ENCODE measurements at regions not wholly inside any gene's neighbourhood (a gene's known extent, or its start where the extent isn't known, plus 50 kb on each side); places are given as distances from the start of the nearest gene placed in this dataset.

DNA sequence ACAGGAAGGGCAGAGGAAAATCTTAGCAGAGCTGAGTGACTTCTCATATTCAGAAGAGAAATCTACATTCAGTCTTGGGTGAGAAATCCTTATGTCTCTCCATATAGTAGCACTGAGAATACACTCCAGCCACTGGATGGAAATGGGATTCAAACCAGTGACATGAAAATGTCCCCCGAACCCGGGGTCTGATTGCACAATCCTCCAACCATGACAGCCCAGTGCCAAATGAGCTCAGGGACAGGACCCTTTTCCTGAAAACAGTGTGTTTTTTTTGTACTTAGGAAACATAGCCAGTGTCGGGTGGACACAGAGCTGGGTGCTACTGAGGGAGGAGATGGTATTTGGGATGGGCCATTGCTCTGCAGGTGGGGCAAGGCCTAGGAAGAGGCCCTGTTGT lies 185.6 kb downstream of the CXCL12 start:
- ATAC-seq: no peak
- Histone ChIP-seq H3K4me1 (ENCODE audit: control insufficient read depth in 1 of 2, insufficient read depth in 2 of 2, low read length in 2 of 2) (no peaks in the 10 kb centered on the region; a peak in 1 of 4 replicates), H3K9ac (ENCODE audit: low read length) (no peak overlapping the region), H3K9me2 (ENCODE audit: insufficient read depth) (no peaks in the 10 kb centered on the region), H3K79me2 (ENCODE audit: insufficient read depth, low read length) (no peaks in the 10 kb centered on the region), H3K36me3 (ENCODE audit: control insufficient read depth in 1 of 2, insufficient read depth in 2 of 2, low read length in 2 of 2) (no peaks in the 10 kb centered on the region), H3K9me3 (ENCODE audit: control insufficient read depth in 1 of 2, insufficient read depth in 1 of 2, low read depth in 1 of 2, low read length in 2 of 2) (no peaks in the 10 kb centered on the region), H3K4me2 (ENCODE audit: low read length) (no peak overlapping the region), H3K27ac (ENCODE audit: low read depth, low read length) (no peak overlapping the region), H2AFZ (ENCODE audit: low read depth, low read length, poor library complexity, severe bottlenecking) (no peak overlapping the region), H3K4me3 (replicated peaks in 1 of 2; ENCODE audit: low read depth in 1 of 2, low read length in 2 of 2) (no peak overlapping the region), H4K20me1 (ENCODE audit: insufficient read depth) (no peaks in the 10 kb centered on the region), H3K27me3 (ENCODE audit: insufficient read depth, low read length) (0 out of 2 replicates have a peak, but pooled peaks cover 7% of the 10 kb centered on the region)
- BruUV-seq (replicated peaks): no TSS peak
- TF ChIP-seq, protein P1, sequence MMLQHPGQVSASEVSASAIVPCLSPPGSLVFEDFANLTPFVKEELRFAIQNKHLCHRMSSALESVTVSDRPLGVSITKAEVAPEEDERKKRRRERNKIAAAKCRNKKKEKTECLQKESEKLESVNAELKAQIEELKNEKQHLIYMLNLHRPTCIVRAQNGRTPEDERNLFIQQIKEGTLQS (IDR thresholded peaks at IDR 0.05): no peak
- no peak for TF ChIP-seq SIN3A (IDR thresholded peaks at IDR 0.05; ENCODE audit: low read depth)
- TF ChIP-seq EZH2phosphoT487 (IDR thresholded peaks at IDR 0.05; ENCODE audit: borderline replicate concordance): no peak
- TF ChIP-seq, protein P2, sequence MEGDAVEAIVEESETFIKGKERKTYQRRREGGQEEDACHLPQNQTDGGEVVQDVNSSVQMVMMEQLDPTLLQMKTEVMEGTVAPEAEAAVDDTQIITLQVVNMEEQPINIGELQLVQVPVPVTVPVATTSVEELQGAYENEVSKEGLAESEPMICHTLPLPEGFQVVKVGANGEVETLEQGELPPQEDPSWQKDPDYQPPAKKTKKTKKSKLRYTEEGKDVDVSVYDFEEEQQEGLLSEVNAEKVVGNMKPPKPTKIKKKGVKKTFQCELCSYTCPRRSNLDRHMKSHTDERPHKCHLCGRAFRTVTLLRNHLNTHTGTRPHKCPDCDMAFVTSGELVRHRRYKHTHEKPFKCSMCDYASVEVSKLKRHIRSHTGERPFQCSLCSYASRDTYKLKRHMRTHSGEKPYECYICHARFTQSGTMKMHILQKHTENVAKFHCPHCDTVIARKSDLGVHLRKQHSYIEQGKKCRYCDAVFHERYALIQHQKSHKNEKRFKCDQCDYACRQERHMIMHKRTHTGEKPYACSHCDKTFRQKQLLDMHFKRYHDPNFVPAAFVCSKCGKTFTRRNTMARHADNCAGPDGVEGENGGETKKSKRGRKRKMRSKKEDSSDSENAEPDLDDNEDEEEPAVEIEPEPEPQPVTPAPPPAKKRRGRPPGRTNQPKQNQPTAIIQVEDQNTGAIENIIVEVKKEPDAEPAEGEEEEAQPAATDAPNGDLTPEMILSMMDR (IDR thresholded peaks at IDR 0.05 in 2 of 3, conservative IDR thresholded peaks at IDR 0.05 in 1 of 3; ENCODE audit: borderline replicate concordance in 1 of 3, insufficient read depth in 1 of 3, low read depth in 2 of 3, low read length in 2 of 3): no peak
- TF ChIP-seq, protein P3, sequence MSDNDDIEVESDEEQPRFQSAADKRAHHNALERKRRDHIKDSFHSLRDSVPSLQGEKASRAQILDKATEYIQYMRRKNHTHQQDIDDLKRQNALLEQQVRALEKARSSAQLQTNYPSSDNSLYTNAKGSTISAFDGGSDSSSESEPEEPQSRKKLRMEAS (IDR thresholded peaks at IDR 0.05): no peak
- TF ChIP-seq ELF1 (IDR thresholded peaks at IDR 0.05; ENCODE audit: borderline replicate concordance, low read depth): no peak
- no peak for TF ChIP-seq JUND (IDR thresholded peaks at IDR 0.05)
- no peak for TF ChIP-seq CBX3 (IDR thresholded peaks at IDR 0.05; ENCODE audit: low read depth)
- no peak for TF ChIP-seq ZFX (IDR thresholded peaks at IDR 0.05)
- no peak for TF ChIP-seq ZNF274 (IDR thresholded peaks at IDR 0.05; ENCODE audit: low read depth, low read length)
- TF ChIP-seq RAD21 (IDR thresholded peaks at IDR 0.05; ENCODE audit: low read depth): no peak
- no peak for TF ChIP-seq POLR2AphosphoS5 (IDR thresholded peaks at IDR 0.05; ENCODE audit: low read depth, low read length)
- TF ChIP-seq TCF7L2 (IDR thresholded peaks at IDR 0.05; ENCODE audit: borderline replicate concordance, extremely low read depth, insufficient read depth, insufficient read length): no peak
- TF ChIP-seq POLR2A (IDR thresholded peaks at IDR 0.05; ENCODE audit: borderline replicate concordance, extremely low read depth, insufficient read depth, insufficient read length): no peak
- no peak for TF ChIP-seq FOSL1 (IDR thresholded peaks at IDR 0.05; ENCODE audit: low read depth)
- TF ChIP-seq EZH2 (IDR thresholded peaks at IDR 0.05): no peak
- TF ChIP-seq, protein P4, sequence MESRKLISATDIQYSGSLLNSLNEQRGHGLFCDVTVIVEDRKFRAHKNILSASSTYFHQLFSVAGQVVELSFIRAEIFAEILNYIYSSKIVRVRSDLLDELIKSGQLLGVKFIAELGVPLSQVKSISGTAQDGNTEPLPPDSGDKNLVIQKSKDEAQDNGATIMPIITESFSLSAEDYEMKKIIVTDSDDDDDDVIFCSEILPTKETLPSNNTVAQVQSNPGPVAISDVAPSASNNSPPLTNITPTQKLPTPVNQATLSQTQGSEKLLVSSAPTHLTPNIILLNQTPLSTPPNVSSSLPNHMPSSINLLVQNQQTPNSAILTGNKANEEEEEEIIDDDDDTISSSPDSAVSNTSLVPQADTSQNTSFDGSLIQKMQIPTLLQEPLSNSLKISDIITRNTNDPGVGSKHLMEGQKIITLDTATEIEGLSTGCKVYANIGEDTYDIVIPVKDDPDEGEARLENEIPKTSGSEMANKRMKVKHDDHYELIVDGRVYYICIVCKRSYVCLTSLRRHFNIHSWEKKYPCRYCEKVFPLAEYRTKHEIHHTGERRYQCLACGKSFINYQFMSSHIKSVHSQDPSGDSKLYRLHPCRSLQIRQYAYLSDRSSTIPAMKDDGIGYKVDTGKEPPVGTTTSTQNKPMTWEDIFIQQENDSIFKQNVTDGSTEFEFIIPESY (IDR thresholded peaks at IDR 0.05; ENCODE audit: extremely low read depth, insufficient replicate concordance, low read length): no peak
- TF ChIP-seq, protein P5, sequence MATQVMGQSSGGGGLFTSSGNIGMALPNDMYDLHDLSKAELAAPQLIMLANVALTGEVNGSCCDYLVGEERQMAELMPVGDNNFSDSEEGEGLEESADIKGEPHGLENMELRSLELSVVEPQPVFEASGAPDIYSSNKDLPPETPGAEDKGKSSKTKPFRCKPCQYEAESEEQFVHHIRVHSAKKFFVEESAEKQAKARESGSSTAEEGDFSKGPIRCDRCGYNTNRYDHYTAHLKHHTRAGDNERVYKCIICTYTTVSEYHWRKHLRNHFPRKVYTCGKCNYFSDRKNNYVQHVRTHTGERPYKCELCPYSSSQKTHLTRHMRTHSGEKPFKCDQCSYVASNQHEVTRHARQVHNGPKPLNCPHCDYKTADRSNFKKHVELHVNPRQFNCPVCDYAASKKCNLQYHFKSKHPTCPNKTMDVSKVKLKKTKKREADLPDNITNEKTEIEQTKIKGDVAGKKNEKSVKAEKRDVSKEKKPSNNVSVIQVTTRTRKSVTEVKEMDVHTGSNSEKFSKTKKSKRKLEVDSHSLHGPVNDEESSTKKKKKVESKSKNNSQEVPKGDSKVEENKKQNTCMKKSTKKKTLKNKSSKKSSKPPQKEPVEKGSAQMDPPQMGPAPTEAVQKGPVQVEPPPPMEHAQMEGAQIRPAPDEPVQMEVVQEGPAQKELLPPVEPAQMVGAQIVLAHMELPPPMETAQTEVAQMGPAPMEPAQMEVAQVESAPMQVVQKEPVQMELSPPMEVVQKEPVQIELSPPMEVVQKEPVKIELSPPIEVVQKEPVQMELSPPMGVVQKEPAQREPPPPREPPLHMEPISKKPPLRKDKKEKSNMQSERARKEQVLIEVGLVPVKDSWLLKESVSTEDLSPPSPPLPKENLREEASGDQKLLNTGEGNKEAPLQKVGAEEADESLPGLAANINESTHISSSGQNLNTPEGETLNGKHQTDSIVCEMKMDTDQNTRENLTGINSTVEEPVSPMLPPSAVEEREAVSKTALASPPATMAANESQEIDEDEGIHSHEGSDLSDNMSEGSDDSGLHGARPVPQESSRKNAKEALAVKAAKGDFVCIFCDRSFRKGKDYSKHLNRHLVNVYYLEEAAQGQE (IDR thresholded peaks at IDR 0.05; ENCODE audit: low read depth): no peak
- DNase-seq (ENCODE audit: low read depth, low spot score): no peak
- POLR2A ChIA-PET: no interaction called here
- intact Hi-C loops (cut with micrococcal nuclease): no loop called here
- RAD21 ChIA-PET (ENCODE audit: low non-redundant PET in 1 of 2, low total read pairs in 2 of 2, uncharacterized antibody in 2 of 2, unreplicated experiment in 2 of 2): no interaction called here
- CTCF ChIA-PET: no interaction called here

Measured in HCT116 (cell line).